ENCODE measurements at regions not wholly inside any gene's neighbourhood (a gene's known extent, or its start where the extent isn't known, plus 50 kb on each side); places are given as distances from the start of the nearest gene placed in this dataset.
"Not testable (repeated sequence)": the region's sequence is repeated elsewhere in the genome, so short reads cannot be mapped to it uniquely, and the experiment has no call there.

DNA sequence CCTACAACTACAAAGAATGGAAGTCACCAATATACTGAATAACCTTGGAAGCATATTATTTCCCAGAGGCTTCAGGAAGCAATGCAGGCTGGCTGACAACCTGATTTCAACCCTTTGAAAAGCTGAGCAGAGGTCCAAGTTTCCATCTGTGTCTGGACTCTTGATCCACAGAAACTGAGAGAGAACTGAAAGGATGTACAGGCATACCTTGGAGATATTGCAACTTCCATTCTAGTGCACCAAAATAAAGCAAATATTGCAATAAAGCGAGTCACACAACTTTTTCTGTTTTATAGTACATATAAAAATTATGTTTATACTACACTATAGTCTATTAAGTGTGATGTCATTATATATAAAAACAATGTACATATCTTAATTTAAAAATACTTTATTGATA lies 85.3 kb downstream of the TYW3 start:
- DNase-seq: no peak

DNA sequence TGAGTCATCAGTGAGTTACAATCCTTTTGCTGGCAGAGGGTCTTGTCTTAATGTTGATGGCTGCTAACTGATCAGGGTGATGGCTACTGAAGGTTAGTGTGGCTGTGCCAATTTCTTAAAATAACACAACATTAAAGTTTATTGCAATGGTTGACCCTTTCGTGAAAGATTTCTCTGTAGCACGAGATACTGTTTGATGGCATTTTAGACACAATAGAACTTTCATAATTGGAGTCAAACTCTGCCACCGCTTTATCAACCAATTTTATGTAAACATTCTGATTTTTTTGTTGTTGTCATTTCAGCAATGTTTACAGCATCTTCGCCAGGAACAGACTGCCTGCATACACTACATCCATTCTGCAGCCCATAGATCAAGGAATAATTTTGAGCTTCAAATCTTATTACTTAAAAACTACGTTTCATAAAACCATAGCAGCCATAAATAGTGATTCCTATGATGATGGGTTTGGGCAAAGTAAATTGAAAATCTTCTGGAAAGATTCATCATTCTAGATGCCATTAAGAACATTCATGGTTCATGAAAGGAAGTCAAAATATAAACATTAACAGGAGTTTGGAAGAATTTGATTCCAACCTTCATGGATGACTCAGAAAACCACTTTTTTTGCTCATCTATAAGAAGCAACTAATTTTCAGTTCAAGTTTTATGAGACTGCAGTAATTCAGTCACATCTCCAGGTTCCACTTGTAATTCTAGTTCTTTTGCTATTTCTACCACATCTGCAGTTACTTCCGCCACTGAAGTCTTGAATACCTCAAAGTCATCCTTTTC lies 85.9 kb downstream of the TYW3 start:
- DNase-seq: no peak

DNA sequence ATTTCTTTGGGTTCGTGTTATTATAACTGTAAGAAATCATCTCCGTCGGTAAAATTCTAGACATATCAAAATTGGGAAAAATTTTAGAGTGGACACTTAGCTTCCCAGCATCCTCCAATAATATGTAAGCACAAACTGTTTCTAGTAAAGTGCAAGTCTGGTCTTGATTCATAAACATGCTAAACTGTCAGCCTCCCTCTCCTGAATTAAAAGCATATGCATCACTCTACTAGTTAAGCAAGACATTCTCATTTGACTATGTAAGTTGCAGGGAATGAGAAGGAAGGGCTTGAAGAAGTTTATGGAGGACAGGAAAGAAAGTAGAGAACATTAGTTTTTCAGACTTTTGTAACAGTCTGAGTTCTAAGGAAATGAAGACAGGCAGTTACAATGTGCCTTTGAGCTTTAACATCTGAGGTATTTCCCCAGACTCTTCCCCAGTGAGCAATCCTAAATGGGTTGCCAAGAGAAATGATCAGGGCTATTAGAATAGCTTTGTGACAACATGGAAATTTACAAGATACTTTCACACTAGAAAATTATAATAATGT lies 90.0 kb downstream of the TYW3 start:
- DNase-seq: no peak

DNA sequence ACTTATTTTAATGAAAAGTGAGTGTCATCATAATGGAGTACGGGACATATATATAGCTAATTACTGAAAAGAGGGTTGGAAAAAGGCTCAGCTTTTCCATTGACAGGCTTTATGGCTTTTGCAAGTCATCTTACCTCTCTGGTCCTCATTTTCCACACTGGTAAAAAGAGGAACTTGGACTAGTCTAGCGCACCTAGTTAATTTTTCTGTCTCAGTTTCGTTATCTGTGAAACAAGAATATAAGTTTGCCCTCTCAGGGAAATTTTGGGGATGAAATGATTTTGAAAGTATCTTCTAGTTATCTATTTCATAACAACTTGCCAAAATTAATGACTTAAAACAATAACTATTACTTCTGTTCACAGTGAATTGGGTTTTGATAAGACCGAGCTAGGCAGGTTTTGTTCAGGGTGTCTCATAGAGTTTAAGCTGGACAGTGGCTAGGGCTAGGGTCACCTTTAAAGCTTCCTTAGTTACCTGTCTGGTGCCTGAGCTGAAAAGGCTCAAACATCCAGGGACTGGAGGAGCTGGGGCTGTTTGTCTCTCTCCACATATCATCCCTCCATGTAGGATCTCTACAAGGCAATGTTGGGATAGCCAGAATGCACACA lies 91.7 kb downstream of the TYW3 start:
- no peak for DNase-seq

DNA sequence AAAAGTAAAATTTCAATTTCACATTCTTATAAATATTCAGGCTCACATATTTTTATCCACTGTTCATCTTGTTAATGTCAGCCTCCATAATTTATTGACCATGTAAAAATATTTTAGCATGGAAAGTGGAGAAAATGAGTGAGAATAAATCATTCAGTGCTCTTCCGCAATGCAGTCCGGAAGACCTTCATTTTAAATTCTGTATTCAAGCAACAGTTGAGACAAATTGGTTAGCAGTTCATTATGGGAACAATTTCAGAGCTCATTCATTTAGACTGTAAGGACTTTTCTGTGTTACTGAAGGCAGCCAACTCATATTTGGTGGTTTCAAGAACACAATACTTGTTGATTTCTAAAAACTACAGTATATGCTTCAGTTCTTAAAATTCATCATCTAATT lies 97.8 kb downstream of the TYW3 start:
- no peak for DNase-seq

DNA sequence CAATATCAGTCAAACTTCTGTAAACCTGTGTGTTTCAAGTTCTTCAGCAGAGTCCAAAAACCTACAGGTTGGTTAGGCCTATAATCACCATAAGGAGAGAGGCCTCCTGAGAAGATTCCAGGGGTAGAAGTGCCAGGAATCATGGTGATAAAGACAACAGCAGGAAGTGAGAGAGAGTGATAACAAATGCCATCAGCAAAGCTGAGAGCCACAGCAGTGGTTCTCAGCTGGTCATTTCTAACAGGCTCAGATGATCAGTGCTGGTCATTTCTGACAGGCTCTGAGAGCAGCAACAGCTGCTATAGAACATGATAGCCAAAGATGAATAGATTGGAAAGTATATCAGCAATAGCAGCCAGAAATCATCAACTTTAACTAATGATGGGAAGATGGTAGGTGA lies 101.3 kb downstream of the TYW3 start:
- no peak for DNase-seq

DNA sequence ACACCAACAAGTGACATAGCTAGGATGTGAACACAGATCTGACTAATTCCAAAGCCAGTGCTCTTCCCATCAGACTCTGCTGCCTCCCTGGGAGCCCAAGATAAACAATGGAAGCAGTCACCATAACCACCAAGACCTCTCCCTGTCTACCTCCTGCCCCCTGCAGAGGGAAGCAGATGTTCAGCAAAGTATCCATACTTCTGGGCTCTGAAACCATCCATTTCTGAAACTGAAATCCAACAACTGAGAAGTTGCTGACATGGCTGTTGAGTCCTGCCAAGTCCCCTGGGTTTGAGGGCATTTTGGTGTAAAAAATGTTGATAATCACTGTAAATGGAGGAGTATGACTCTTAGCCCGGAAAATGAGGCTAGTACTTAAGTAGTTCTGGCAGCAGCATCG lies 102.1 kb downstream of the TYW3 start:
- no peak for DNase-seq

DNA sequence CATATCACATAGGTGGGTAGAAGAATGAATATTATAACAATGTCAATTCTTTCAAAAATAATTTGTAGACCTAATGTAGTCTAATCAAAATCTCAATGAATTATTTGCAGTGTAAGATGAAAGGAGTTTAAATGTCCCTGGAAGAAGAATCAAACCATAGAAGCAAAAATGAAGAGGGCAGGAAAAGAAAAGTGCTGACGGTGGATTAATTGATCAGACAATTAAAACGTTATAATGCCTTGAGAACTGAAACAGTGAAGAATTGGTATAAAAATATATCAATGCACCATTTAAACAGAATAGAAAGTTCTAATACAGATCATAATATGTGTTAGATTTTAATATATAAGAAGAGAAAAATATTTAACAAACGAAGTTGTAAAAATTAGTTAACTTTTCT lies 109.8 kb downstream of the TYW3 start:
- no peak for DNase-seq

DNA sequence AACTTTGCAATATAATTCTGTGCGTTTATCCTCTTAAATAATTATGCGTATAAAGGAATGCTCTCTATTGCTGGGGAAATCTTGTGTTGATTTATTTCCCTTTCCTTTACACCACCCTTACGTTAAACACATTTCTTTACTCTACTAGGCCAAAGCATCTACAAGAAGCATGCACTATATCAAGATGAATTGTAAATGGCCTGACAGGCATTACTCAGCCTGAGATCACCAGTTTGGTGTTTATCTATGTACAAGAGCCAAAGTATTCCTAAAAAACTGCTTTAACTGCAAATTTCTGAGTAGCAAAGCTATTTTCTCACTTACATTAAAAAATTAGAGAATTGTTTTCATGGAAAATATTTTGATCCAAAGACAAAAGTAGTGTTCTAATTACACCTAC lies 114.8 kb downstream of the TYW3 start:
- no peak for DNase-seq

DNA sequence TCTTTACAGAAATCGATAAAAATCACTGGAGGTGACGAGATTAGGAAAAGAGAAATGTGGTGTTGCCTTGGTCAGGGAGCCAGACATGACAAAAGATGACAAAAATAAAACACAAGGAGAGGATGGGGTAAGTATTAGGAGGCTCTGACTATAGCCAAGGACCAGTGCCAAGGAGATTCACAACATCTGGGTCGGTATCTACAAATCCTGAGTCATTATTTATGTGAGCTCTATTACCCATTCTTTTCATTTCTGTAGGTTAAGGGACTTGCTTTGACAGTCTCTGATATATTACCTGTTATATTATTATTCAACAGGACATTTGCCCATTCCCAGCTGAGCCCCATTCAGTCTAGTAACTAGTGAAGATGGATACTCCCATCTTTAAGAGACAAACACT lies 120.8 kb downstream of the TYW3 start:
- no peak for DNase-seq

DNA sequence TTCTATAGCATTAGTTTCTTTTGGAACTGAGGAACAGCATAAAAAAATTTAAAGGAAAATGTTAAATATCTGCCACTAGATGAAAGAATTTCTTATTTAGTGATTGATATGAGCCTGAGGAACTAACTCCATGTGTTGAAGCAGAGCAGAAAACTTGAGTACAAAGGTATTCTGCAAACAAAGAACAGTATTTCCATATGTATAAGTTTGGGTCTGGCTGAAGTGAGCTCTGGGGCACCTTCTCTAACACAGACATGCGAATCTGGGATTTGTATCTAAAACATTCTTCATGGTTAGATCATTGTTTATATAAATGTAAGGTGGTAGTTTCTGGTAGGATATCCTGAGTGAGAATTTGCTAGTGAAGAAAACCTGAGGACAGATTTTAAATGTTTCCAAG lies 123.2 kb downstream of the TYW3 start:
- DNase-seq: no peak

DNA sequence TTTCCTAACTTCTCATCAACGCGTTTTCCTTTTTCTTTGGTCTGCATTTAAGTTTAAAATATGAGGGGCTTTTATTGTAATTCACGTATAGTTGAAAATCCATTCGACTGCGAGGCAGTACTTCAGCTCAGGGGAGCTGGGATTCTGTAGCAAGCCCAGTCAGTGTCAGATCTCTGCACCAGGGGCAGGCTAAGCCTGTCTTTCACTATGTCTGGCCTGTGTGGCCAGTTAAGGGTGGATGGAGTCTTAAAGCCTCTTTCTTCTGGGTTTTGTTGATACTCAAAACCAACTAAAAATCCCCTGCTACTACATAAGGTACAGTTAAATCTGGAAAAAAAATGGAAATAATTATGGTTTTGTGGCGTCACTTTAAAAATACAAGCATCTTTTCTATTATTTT lies 124.7 kb downstream of the TYW3 start:
- DNase-seq: no peak

DNA sequence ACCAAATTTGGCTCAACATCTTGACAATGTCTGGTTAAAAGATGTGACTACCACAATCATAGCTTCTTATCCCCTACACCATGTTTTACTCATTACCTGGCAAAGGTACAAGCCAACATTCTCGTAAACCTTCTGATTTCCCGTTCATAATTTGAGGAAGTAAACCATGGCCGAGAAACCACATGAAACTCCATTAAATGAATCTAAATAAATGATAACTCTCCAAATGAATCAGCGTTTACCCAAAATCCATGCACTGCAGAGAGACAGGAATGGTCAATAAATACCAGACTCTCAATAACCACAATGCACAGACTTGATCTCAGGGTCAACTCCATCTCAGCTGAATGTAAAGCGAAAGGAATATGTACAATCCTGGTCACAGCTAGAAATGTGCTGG lies 125.2 kb downstream of the TYW3 start:
- DNase-seq: no peak

DNA sequence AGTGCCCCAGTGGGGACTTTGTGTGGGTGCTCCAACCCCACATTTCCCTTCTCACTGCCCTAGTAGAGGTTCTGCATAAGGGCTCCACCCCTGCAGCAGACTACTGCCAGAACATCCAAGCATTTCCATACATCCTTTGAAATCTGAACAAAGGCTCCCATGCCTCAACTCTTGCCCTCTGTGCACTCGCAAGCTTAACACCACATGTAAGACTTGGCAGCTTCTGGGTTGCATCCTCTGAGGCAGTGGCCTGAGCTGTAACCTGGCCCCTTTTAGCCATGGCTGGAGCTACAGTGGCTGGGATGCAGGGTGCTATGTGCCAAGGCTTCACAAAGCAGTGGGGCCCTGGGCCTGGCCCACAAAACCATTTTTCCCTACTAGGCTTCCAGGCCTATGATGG lies 128.9 kb downstream of the TYW3 start:
- no peak for DNase-seq

DNA sequence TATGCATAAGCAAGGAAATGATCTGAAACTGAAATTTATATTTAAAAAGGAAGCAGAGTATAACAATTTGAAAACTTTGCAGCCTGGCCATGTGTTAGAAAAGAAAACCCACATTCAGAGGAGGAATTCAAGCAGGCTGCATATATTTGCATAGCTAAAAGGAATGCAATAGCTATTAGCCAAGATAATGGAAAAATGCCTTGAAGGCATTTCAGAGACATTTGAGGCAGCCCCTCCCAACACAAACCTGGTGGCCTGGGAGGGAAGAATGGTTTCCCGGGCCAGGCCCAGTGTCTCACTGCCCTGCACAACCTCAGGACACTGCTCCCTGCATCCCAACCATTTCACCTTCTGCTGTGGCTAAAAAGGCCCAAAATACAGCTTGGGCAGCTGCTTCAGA lies 136.8 kb downstream of the TYW3 start:
- DNase-seq: no peak

DNA sequence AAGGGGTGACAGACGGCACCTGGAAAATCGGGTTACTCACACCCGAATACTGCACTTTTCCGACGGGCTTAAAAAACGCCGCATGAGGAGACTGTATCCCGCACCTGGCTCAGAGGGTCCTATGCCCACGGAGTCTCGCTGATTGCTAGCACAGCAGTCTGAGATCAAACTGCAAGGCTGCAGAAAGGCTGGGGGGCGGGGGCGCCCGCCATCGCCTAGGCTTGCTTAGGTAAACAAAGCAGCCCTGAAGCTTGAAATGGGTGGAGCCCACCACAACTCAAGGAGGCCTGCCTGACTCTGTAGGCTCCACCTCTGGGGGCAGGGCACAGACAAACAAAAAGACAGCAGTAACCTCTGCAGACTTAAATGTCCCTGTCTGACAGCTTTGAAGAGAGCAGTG lies 144.4 kb downstream of the TYW3 start:
- not testable (repeated sequence) for DNase-seq

DNA sequence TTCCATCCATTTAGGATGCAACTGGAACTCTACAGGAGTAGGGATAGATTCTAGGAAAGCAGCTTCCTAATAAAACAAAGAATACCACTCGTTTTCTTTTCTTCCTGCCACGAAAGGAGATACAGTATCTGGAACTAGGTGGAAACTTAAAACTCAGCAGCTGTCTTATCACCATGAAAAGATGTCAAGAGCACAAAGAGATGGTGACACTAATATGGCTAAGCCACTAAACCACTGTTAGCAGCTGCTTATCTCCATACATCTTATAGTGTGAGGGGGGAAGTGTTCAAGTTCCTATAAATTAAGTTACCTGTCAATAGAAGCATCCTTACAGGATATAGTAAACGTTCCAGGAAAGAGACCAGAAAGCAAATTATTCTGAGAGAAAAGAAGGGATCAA lies 162.5 kb downstream of the TYW3 start:
- no peak for DNase-seq

DNA sequence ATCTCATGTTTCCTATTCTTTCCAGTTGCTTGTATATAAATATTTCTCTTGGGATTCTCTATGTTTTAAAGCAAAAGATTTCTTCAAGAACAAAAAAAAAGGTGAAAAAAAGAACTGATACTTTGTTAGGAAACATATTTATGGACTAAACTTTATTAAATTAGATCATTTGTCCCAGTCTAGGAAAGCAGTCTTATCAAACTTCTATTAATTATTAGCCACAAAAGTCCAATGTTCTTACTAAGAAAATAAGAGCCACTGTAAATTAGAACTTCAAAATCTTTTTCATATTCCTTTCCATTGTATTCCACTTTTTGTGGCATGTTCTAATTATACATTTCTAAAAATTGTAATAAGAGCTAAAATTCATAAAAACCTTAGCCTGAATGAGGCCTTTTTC lies 175.2 kb downstream of the TYW3 start:
- no peak for DNase-seq

DNA sequence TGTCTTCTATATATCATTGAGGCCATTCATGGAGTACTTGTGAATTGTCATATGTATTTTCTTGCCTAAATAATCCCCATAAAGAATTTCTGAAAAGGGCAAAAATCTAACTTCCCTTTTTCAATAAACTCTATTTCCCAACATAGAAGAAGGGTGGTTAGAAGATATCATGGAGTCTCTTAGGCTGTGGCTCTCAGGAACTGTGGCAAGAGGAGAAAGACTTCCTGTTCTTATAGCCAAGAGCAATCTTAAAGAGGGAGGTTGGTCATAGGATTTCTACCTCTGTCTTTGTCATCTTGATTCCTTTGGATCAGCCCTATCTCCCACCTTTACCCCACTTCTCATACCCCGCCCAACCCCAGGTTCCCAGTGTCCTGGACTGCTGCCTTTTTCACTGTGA lies 175.8 kb downstream of the TYW3 start:
- DNase-seq: no peak

DNA sequence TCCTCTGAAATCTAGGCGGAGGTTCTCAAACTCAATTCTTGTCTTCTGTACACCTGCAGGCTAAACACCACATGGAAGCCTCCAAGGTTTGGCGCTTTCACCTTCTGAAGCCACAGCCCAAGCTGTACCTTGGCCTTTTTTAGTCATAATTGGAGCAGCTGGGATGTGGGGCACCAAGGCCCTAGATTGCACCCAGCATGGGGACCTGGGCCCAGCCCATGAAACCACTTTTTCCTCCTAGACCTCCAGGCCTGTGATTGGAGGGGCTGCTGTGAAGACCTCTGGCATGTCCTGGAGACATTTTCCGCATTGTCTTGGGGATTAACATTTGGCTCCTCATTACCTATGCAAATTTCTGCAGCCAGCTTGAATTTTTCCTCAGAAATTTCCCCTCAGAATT lies 181.0 kb downstream of the TYW3 start:
- DNase-seq: no peak

DNA sequence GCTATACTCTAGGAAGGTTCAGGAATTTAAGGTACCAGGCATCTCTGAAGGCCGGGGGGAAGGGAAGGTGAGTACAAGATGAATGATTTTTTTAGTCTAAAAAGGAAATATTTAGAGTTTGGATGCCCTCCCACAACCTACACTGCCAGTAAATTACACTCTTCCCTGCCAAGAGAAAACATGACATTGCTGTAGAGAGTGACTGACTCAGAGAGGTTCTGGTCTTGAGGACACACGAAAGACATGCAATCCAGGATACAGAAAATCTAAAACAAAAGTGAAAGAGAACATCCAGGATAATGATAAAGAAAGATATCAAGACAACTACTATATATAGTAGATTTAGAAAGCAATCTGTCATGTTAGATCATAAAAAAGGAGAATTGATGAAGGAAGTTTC lies 200.5 kb downstream of the TYW3 start:
- DNase-seq: no peak

DNA sequence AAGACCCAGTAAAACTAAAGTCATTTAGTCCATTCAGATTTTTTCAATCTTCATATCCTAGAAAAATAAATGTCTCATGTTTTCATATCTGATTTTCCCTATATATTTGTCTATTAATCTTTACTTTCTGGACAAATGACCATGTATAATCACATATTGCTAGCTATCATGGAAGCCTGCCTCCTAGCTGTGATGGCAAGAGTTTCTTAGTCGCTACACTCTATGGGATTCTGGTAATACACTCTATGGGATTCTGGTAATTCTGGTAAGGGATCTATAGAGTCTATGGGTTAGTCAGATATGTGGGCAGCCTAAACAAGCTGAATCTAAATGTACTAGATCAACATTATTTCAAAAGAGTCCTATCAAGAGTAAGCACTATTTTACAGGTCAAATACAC lies 198.7 kb upstream of the LHX8 start:
- DNase-seq: no peak

DNA sequence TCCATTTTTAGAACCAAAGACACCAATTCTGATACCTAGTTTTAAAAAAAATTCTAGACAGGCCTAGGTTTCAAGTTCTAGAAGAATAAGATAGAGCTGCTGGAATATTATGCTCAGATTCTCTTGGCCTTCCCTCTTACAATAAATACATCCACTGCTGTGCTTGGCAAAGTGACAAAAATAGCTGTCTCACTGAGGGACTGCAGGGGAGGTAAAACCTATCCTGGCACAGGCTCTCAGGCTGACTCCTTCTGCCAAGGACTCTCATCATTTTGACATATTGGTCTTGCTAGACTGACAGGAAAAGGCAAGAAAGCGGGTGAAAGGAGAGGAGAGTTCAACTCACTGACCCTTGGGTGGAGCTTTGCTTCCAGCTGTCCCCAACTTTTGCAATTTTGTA lies 197.0 kb upstream of the LHX8 start:
- DNase-seq: no peak

DNA sequence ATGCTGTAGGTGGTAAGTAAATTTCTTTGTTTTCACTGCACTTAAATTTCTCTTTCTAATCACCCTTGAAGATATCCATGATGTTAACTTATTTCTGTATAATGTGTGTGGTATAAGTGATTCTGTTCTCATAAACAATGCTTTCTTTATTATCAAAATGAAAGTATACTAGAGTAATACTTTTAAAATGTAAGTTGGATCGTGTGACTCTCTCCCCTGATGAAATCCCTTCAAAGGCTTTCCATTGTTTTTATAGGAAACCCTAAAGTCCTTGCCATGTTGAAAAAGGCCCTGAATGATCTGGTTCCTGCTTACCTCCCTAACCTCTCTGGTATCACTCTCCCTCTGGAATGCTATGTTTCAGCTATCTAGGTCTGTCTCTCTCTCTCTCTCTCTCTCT lies 191.1 kb upstream of the LHX8 start:
- no peak for DNase-seq

DNA sequence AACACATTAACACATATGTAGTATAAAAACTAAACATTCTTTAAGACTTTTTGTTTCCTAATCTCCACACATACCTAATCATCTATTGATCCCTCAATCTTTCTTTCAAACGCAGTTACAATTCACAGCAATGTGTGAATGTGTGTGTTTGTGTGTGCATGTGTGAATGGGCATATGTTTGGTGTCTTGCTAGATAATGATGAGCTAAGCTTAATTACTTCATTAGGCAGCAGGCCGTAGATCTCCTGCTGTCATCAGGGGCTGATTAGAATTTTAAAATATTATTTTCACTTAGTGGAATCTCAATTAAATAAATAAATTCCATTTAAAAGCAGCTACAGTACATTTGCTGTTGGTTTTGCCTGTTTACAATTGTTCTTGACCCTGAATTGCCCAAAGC lies 187.8 kb upstream of the LHX8 start:
- no peak for DNase-seq

Measured in dermis blood vessel endothelial cell (primary cell).